HEK293 (cell line): ENCODE measurements at regions not wholly inside any gene's neighbourhood (a gene's known extent, or its start where the extent isn't known, plus 50 kb on each side); places are given as distances from the start of the nearest gene placed in this dataset.

Source experiments
- HOXA7 ChIP-seq: sonication (generic); formaldehyde crosslinking; IDR thresholded peaks from 2 replicates; pipeline ENCODE4 v1.8.1; 2022; ENCODE audit warnings: missing genetic modification reagents, borderline replicate concordance
- REST ChIP-seq: fragments of 450-650 bp; formaldehyde crosslinking; IDR thresholded peaks from 2 replicates; pipeline ENCODE4 v1.5.1; 2016; ENCODE audit warnings: missing biosample characterization, missing genetic modification characterization
- SALL2 ChIP-seq: fragments of 450-650 bp; formaldehyde crosslinking; IDR thresholded peaks from 2 replicates; pipeline ENCODE4 v1.5.0; 2017; ENCODE audit warnings: missing biosample characterization, mild to moderate bottlenecking, missing genetic modification characterization, borderline replicate concordance
- ZNF274 ChIP-seq, 2 experiments: fragments of 200-500 bp in 1 of 2; fragments of 450-650 bp in 1 of 2; sonication (Bioruptor generic) in 1 of 2; formaldehyde crosslinking in 1 of 2; IDR thresholded peaks; 2 replicates each; pipeline versions ENCODE4 v1.5.1 to v1.6.1; 2014 to 2016; ENCODE audit warnings: borderline replicate concordance in 1 of 2, inconsistent platforms in 1 of 2, low read length in 1 of 2, missing biosample characterization in 1 of 2, missing genetic modification characterization in 1 of 2
- ZNF391 ChIP-seq: fragments of 450-650 bp; formaldehyde crosslinking; IDR thresholded peaks from 2 replicates; pipeline ENCODE4 v1.5.1; 2016; ENCODE audit warnings: low read depth, missing biosample characterization, missing genetic modification characterization, borderline replicate concordance
- ZNF426 ChIP-seq: fragments of 450-650 bp; formaldehyde crosslinking; IDR thresholded peaks from 2 replicates; pipeline ENCODE4 v1.5.1; 2017; ENCODE audit warnings: missing biosample characterization, missing genetic modification characterization, mild to moderate bottlenecking, inconsistent platforms, moderate library complexity
- TF ChIP-seq, protein P1 (sequence below): fragments of 450-650 bp; formaldehyde crosslinking; IDR thresholded peaks from 2 replicates; pipeline ENCODE4 v1.5.1; 2016; ENCODE audit warnings: missing biosample characterization, missing genetic modification characterization

DNA sequence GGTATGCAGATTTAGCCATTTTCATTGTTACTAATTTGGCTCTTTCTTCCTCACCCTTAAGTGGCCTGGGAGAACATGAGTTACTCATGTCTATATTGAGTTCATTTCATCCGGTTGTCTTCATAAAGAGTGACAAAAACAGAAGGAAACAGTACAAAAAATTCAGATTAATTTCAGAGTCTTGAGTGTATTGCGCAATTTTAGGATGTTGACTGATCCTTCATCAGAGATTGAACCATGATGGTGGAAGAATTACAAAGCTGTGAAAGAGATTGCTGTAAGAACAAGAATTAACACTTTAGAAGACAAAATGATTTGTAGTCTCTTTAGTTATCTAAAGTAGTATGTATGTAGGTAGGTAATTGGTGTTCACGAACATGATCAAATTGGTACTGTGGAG, 194.0 kb upstream of the PPP1R3A start:
- no peak for TF ChIP-seq ZNF274 (IDR thresholded peaks at IDR 0.05; ENCODE audit: low read length)
- TF ChIP-seq ZNF274 (tag by site-specific recombination; IDR thresholded peaks at IDR 0.05; ENCODE audit: borderline replicate concordance) = no peak
- TF ChIP-seq, protein P1, sequence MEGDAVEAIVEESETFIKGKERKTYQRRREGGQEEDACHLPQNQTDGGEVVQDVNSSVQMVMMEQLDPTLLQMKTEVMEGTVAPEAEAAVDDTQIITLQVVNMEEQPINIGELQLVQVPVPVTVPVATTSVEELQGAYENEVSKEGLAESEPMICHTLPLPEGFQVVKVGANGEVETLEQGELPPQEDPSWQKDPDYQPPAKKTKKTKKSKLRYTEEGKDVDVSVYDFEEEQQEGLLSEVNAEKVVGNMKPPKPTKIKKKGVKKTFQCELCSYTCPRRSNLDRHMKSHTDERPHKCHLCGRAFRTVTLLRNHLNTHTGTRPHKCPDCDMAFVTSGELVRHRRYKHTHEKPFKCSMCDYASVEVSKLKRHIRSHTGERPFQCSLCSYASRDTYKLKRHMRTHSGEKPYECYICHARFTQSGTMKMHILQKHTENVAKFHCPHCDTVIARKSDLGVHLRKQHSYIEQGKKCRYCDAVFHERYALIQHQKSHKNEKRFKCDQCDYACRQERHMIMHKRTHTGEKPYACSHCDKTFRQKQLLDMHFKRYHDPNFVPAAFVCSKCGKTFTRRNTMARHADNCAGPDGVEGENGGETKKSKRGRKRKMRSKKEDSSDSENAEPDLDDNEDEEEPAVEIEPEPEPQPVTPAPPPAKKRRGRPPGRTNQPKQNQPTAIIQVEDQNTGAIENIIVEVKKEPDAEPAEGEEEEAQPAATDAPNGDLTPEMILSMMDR (tag by site-specific recombination) = no peak
- TF ChIP-seq REST (tag by site-specific recombination) = no peak
- no peak for TF ChIP-seq ZNF426 (tag by site-specific recombination)
- TF ChIP-seq HOXA7 (CRISPR knock-in tag) = no peak
- no peak for TF ChIP-seq SALL2 (tag by site-specific recombination)
- TF ChIP-seq ZNF391 (tag by site-specific recombination) = no peak
